B cell (primary cell): ENCODE measurements at regions not wholly inside any gene's neighbourhood (a gene's known extent, or its start where the extent isn't known, plus 50 kb on each side); places are given as distances from the start of the nearest gene placed in this dataset.

Experiments
- ATAC-seq: fragments of 200-7000 bp; cut with Tn5 transposase; one replicate; pipeline ENCODE4 v1.10.0; 2021; ENCODE audit warnings: low read depth, mild to moderate bottlenecking, moderate number of reproducible peaks, moderate library complexity
- CTCF ChIA-PET: fragments of 350-600 bp; sonication (Branson Sonifier 250); formaldehyde crosslinking; loops from one replicate; lab custom pipeline; 2021; ENCODE audit warnings: antibody characterized with exemption, inconsistent platforms; lab: Charles Lee
- POLR2A ChIA-PET: fragments of 350-600 bp; sonication (Branson Sonifier 250); formaldehyde crosslinking; loops from one replicate; lab custom pipeline; 2021; ENCODE audit warnings: antibody characterized with exemption; lab: Charles Lee
- DNase-seq: peaks from one replicate; pipeline ENCODE4 v3.0.0; 2013
- H2AFZ ChIP-seq: 2 replicates; pipeline ENCODE4 v1.6.1; 2012; ENCODE audit warnings: mild to moderate bottlenecking, low read depth, low read length; ENCODE audit not compliant: insufficient read depth, poor library complexity, severe bottlenecking
- H3K27ac ChIP-seq, 2 donors: 1 replicate in 1 of 2; 2 replicates in 1 of 2; pipeline ENCODE4 v1.5.1; 2012 to 2013; ENCODE audit warnings: low read length in 2 of 2, mild to moderate bottlenecking in 2 of 2, moderate library complexity in 1 of 2
- H3K27me3 ChIP-seq, 4 experiments: fragments of 200-600 bp in 1 of 4; sonication (generic) in 1 of 4; replicated peaks in 1 of 4; 1 replicate in 2 of 4; 2 replicates in 2 of 4; pipeline versions ENCODE4 v1.6.1 to v1.7.0; 2013 to 2016; ENCODE audit warnings: low read length in 3 of 4, mild to moderate bottlenecking in 2 of 4, mixed read lengths in 1 of 4, moderate library complexity in 1 of 4; ENCODE audit not compliant: insufficient read depth in 4 of 4, control insufficient read depth in 3 of 4; ENCODE audit errors: control extremely low read depth in 1 of 4
- H3K36me3 ChIP-seq, 2 experiments: replicated peaks in 1 of 2; 1 replicate in 1 of 2; 2 replicates in 1 of 2; pipeline versions ENCODE4 v1.6.1 to v1.7.1; 2013; ENCODE audit warnings: low read length in 1 of 2; ENCODE audit not compliant: insufficient read depth in 2 of 2, control insufficient read depth in 1 of 2; ENCODE audit errors: control extremely low read depth in 1 of 2, extremely low read depth in 1 of 2
- H3K4me1 ChIP-seq, 2 donors: fragments of 200-600 bp in 1 of 2; sonication (generic) in 1 of 2; 1 replicate in 1 of 2; 2 replicates in 1 of 2; pipeline versions ENCODE4 v1.5.1 to v1.6.1; 2013 to 2017; ENCODE audit warnings: low read length in 2 of 2; ENCODE audit not compliant: control insufficient read depth in 2 of 2, insufficient read depth in 2 of 2
- H3K4me2 ChIP-seq: replicated peaks from 2 replicates; pipeline ENCODE3; 2012; ENCODE audit warnings: mild to moderate bottlenecking, low read depth, low read length; ENCODE audit not compliant: poor library complexity, severe bottlenecking
- H3K4me3 ChIP-seq, 5 experiments: fragments of 200-600 bp in 1 of 5; sonication (generic) in 1 of 5; 1 replicate in 3 of 5; 2 replicates in 2 of 5; pipeline versions ENCODE4 v1.5.1 to v1.7.0; 2011 to 2016; ENCODE audit warnings: low read length in 4 of 5, mild to moderate bottlenecking in 4 of 5, low read depth in 2 of 5, control low read depth in 1 of 5, moderate library complexity in 1 of 5; ENCODE audit not compliant: insufficient read depth in 1 of 5; ENCODE audit errors: control extremely low read depth in 1 of 5, extremely low read depth in 1 of 5
- H3K79me2 ChIP-seq: fragments of 200-600 bp; sonication (generic); one replicate; pipeline ENCODE4 v1.6.0; 2016; ENCODE audit warnings: low read length; ENCODE audit not compliant: control insufficient read depth, insufficient read depth
- H3K9ac ChIP-seq: fragments of 200-600 bp; sonication (generic); 2 replicates; pipeline ENCODE4 v1.6.1; 2017; ENCODE audit warnings: mild to moderate bottlenecking, low read length, moderate library complexity
- H3K9me3 ChIP-seq, 3 donors: one replicate each; pipeline versions ENCODE4 v1.6.1 to v1.7.1; 2013; ENCODE audit warnings: low read length in 2 of 3; ENCODE audit not compliant: control insufficient read depth in 2 of 3, insufficient read depth in 1 of 3; ENCODE audit errors: control extremely low read depth in 1 of 3
- H4K20me1 ChIP-seq: 2 replicates; pipeline ENCODE4 v1.6.0; 2012; ENCODE audit warnings: mild to moderate bottlenecking, low read length; ENCODE audit not compliant: insufficient read depth, control insufficient read depth, poor library complexity, severe bottlenecking
- H3K27ac Mint-ChIP-seq: one replicate; pipeline ENCODE4 v1.8.0; 2021; ENCODE audit warnings: mixed read lengths
- H3K27me3 Mint-ChIP-seq: one replicate; pipeline ENCODE4 v1.8.0; 2021; ENCODE audit warnings: mixed read lengths
- H3K4me1 Mint-ChIP-seq: one replicate; pipeline ENCODE4 v1.8.0; 2021; ENCODE audit warnings: mixed read lengths
- H3K4me3 Mint-ChIP-seq: one replicate; pipeline ENCODE4 v1.8.0; 2021; ENCODE audit warnings: mixed read lengths
- H3K9me3 Mint-ChIP-seq: one replicate; pipeline ENCODE4 v1.8.0; 2022; ENCODE audit warnings: mixed read lengths; ENCODE audit not compliant: insufficient read depth
- EZH2 ChIP-seq: IDR thresholded peaks from 2 replicates; pipeline ENCODE4 v1.6.1; 2012; ENCODE audit warnings: borderline replicate concordance, low read depth, mild to moderate bottlenecking, moderate library complexity, low read length; ENCODE audit not compliant: insufficient read depth, poor library complexity, severe bottlenecking
- WGBS: methylation state at CpG from one replicate; pipeline ENCODE4 v1.1.5; 2013; ENCODE audit warnings: missing lambda C conversion rate; ENCODE audit not compliant: insufficient coverage; 5-methylcytosine and 5-hydroxymethylcytosine counted together
- intact Hi-C: fragments of 100-400 bp; cut with micrococcal nuclease; formaldehyde crosslinking; loops from one replicate; pipeline ENCODE4 v1.10.0; 2022
- TF ChIP-seq, protein P1 (sequence below): fragments of 200-600 bp; IDR thresholded peaks from one replicate; pipeline ENCODE4 v1.8.0; 2022; ENCODE audit warnings: antibody characterized with exemption, mild to moderate bottlenecking

GRCh38 chr13:90910018-90910639, 437.4 kb upstream of the MIR17HG start:
- intact Hi-C loops = no loop called here
- no peak overlapping the region for H3K27ac Mint-ChIP-seq

DNA sequence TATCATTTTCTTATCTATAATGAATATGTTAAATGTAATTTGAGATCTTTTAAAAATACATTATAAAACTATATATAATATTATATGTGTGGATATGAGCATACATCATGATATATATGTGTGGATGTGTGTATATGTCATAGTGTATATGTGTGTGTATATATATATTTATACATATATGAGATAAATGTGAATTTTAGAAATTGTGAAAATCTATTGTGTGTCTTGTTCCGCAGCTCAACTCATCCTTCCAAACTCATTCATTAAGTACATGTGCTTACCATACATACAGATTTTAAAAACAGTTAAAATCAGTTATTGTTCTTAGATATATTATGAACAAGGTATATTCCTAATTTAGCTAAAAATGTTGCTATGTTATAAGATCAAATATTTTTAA, 435.2 kb upstream of the MIR17HG start:
- Mint-ChIP-seq H3K27me3 (no peaks in the 10 kb centered on the region), H3K9me3 (peaks cover 11% of the 10 kb centered on the region), H3K27ac (no peak overlapping the region), H3K4me1 (no peaks in the 10 kb centered on the region), H3K4me3 (no peak overlapping the region)
- H2AFZ ChIP-seq = no peak overlapping the region
- H3K9ac ChIP-seq = no peak overlapping the region
- no peak overlapping the region for H3K4me3 ChIP-seq
- no peak for TF ChIP-seq EZH2
- TF ChIP-seq, protein P1, sequence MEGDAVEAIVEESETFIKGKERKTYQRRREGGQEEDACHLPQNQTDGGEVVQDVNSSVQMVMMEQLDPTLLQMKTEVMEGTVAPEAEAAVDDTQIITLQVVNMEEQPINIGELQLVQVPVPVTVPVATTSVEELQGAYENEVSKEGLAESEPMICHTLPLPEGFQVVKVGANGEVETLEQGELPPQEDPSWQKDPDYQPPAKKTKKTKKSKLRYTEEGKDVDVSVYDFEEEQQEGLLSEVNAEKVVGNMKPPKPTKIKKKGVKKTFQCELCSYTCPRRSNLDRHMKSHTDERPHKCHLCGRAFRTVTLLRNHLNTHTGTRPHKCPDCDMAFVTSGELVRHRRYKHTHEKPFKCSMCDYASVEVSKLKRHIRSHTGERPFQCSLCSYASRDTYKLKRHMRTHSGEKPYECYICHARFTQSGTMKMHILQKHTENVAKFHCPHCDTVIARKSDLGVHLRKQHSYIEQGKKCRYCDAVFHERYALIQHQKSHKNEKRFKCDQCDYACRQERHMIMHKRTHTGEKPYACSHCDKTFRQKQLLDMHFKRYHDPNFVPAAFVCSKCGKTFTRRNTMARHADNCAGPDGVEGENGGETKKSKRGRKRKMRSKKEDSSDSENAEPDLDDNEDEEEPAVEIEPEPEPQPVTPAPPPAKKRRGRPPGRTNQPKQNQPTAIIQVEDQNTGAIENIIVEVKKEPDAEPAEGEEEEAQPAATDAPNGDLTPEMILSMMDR = no peak
- no peaks in the 10 kb centered on the region for H3K27me3 ChIP-seq
- POLR2A ChIA-PET = no interaction called here
- CTCF ChIA-PET = no interaction called here
- H3K4me2 ChIP-seq = no peak overlapping the region
- WGBS = no CpG with 5 or more reads among the region's 1 CpG
- H3K27ac ChIP-seq = no peak overlapping the region
- H3K36me3 ChIP-seq = no peaks in the 10 kb centered on the region
- no peak for DNase-seq
- H4K20me1 ChIP-seq = no peaks in the 10 kb centered on the region
- H3K9me3 ChIP-seq = no peaks in the 10 kb centered on the region
- H3K4me1 ChIP-seq = no peaks in the 10 kb centered on the region
- no peaks in the 10 kb centered on the region for H3K79me2 ChIP-seq
- ATAC-seq = no peak
- intact Hi-C loops = no loop called here

More at GRCh38 chr13:90910018-90910639, 437.4 kb upstream of the MIR17HG start:
- no peaks in the 10 kb centered on the region for H3K27me3 ChIP-seq
- Mint-ChIP-seq H3K9me3 (peaks cover 17% of the 10 kb centered on the region), H3K4me3 (no peak overlapping the region), H3K27me3 (no peaks in the 10 kb centered on the region), H3K4me1 (no peaks in the 10 kb centered on the region)
- H2AFZ ChIP-seq = no peak overlapping the region
- H3K9me3 ChIP-seq = peaks cover 0 to 4% (median 3%) of the 10 kb centered on the region in 3 donors
- ChIA-PET CTCF (no interaction called here), POLR2A (no interaction called here)
- no peak overlapping the region for H3K27ac ChIP-seq
- no peaks in the 10 kb centered on the region for H4K20me1 ChIP-seq
- DNase-seq = no peak
- 100% methylated on average over 1 of the region's 3 CpGs for WGBS
- no peak overlapping the region for H3K4me3 ChIP-seq
- no peak overlapping the region for H3K9ac ChIP-seq
- H3K79me2 ChIP-seq = no peaks in the 10 kb centered on the region
- H3K4me1 ChIP-seq = no peaks in the 10 kb centered on the region
- no peaks in the 10 kb centered on the region for H3K36me3 ChIP-seq
- no peak for TF ChIP-seq EZH2
- TF ChIP-seq, protein P1 = no peak
- no peak for ATAC-seq
- H3K4me2 ChIP-seq = no peak overlapping the region
